Fibroblast of lung (primary cell): ENCODE measurements at regions not wholly inside any gene's neighbourhood (a gene's known extent, or its start where the extent isn't known, plus 50 kb on each side); places are given as distances from the start of the nearest gene placed in this dataset.

Source experiments
- CTCF ChIP-seq, 2 donors: IDR thresholded peaks in 1 of 2; conservative IDR thresholded peaks in 1 of 2; 1 replicate in 1 of 2; 2 replicates in 1 of 2; pipeline ENCODE4 v1.5.1; 2011 to 2012; ENCODE audit warnings: low read length in 2 of 2, control low read depth in 1 of 2, inconsistent platforms in 1 of 2, low read depth in 1 of 2, mild to moderate bottlenecking in 1 of 2
- EZH2 ChIP-seq: IDR thresholded peaks from 2 replicates; pipeline ENCODE4 v1.5.1; 2012; ENCODE audit warnings: low read length, control low read depth, mild to moderate bottlenecking; ENCODE audit errors: missing control alignments

DNA sequence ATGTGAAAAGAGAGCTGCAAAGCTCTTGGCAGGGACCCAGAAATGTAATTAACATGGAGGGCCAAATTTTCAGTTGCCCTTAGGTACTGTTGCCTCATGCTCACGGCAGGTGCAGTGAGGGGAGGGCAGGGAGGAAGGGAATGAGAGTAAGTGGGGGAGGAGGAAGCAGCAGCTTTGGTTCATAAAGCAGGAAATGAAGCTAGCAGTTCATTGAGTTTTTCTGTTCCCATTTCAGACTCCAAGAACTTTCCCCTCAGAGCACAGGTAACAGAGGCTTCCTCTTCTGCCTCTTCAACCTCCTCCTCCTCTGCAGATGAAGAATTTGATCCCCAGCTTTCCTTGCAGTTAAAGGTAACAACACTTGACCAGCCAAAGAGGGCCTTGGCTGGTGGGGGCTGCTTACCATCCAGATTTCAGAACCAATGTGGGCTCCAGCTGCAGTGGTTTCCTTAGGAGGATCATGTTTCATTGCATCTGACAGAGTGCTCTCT, 57.9 kb upstream of the PARVA start:
- no peak for TF ChIP-seq CTCF (conservative IDR thresholded peaks at IDR 0.05 in 1 of 2, IDR thresholded peaks at IDR 0.05 in 1 of 2; ENCODE audit: low read depth in 1 of 2, low read length in 2 of 2)
- no peak for TF ChIP-seq EZH2
